GM19328 (cell line): ENCODE measurements at regions not wholly inside any gene's neighbourhood (a gene's known extent, or its start where the extent isn't known, plus 50 kb on each side); places are given as distances from the start of the nearest gene placed in this dataset.
"Not testable (repeated sequence)": the region's sequence is repeated elsewhere in the genome, so short reads cannot be mapped to it uniquely, and the experiment has no call there.

ENCODE experiments used
- ATAC-seq: cut with Tn5 transposase; IDR thresholded peaks from one replicate; pipeline ENCODE4 v1.9.1; 2021; ENCODE audit warnings: mild to moderate bottlenecking, moderate library complexity; ENCODE audit not compliant: unreplicated experiment

DNA sequence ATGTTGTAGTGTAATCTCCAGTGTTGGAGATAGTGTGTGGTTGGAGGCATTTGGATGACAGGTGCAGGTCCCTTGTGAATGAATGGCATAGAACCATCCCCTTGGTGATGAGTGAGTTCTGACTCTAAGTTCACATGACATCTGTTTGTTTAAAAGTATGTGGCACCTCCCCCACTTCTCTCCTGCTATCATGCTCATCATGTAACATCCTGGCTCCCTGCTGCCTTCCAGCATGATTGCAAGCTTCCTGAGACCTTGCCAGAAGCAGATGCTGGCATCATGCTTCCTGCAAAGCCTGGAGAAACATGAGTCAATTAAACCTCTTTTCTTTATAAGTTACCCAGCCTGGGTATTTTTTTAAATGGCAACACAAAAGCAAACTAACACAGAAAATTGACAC, 499.0 kb upstream of the SEMA3D start:
- ATAC-seq: no peak

DNA sequence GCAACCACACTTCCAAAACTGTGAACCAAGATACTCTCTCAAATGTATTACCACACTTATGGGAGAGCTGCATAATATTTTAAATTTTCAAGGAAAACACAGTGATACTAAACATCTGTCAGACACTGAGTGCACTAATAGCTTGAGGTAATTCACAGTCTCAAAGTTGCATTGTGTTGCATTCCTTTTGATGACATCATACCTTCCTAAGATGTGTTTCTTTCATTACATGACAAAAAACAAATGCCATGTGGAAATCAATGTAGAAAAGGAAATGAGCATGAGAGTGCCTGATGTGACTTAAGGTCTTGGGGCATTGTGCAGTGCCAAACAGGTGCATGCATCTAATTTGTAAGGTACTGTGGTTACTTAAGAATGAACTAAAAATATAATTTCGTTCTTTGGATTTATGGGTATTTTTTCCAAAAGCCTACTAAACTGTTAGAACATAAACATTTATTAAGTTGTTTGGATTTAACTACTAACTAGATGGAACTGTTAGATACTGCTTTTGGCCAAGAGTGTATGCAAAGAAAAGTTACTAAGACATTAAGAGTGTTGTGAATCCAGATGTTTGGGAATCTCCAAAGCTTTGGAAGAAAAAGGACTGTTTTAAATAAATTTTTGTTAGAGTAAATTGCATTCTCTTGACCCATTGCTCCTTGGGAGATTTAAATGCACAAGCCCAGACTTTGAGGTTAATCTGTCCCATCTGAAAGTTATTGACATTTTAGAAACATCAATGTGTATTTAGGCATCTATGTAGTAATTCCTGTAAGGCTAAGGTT, 496.2 kb upstream of the SEMA3D start:
- no peak for ATAC-seq

DNA sequence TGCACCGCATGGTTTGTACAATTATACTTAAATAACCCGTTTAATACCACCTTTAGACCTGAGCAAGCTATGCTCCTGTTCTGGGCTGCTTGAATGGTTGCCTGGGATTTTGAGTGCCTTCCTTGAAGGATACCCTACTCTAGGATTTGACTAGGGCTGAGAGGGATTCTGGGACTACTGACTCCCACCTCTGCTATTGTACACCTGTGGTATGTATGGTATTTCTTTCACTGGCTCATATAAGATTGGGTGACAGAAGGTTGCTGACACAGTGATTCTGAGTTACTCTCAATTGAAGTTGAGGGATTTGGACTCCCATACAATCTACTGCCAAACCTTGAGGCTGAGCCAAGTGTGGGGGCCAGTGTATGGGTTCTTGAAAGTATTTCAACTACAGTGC, 494.4 kb upstream of the SEMA3D start:
- no peak for ATAC-seq

DNA sequence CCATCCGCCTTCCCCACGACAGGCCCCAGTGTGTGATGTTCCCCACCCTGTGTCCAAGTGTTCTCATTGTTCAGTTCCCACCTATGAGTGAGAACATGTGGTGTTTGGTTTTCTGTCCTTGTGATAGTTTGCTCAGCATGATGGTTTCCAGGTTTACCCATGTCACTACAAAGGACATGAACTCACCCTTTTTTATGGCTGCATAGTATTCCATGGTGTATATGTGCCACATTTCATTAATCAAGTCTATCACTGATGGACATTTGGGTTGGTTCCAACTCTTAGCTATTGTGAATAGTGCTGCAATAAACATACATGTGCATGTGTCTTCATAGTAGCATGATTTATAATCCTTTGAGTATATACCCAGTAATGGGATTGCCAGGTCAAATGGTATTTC, 488.2 kb upstream of the SEMA3D start:
- ATAC-seq: not testable (repeated sequence)

DNA sequence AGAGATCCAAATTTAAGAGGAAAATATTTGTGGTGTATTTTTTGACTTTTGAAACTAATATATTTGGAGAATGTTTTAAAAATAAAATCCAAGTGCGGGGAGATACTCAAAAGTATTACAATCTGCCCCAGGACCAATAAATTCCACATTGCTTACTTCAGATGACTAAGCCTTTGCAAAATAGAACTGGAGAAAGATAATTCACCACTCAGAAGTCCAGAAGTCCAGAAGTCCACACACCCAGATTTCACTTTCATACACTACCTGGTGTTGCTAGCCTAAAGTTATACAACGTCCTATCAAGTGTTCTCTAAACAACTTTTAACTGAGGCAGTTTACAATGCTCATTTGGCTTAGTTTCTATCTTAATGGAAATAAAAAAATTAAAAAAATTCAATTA, 487.0 kb upstream of the SEMA3D start:
- ATAC-seq: no peak

DNA sequence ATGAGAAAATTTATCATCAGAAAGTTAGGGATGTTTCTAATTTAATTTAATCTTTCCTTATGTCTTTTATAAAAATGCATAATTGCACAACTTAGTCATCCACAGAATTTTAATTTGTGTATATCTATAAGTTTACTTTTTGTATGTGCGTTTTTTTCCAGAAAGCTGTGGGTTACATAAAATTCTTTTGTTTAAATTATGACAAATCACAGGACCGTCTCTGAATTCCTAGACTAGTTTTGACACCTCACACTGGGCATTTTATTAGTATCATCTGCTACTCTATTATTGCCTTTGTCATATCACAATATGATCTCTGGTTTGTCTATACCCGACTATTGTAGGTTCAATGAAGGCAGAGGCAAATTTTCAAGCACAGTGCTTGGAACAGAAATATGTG, 482.4 kb upstream of the SEMA3D start:
- no peak for ATAC-seq

DNA sequence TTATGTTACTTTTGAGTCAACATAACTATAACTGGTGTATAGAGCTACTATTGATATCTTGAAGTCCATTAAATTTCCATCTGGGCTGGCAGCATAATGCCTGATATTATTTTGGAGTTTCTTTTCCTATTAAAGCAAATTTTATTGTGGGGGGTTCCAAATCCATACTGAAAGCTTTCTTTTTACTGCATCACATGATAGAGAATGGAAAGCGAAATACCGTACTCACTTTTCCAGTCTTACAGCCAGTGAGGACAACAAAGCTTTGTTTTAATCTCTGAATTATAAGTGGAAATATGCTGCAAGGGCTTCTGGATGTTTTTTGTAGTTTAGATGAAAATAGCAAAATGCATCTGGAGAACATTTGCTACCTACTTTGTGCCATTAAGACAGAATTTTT, 477.5 kb upstream of the SEMA3D start:
- no peak for ATAC-seq

DNA sequence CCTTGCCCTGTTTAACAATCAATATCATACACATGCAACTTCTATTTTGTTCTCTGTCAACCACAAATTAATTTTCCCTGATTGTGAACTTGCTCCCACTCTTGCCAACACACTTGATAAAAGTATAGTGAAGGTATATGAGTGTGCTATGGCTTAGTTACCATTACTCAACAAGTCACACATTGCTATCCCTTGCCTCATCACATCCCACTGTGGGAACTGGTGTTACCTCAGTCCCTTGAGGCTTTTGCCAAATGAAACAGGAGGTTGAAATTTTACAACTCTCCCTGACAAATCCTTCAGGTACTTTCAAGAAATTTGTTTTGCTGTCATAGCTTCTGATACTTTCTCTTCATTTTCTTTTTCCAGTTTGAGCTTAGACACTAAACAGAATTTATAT, 472.5 kb upstream of the SEMA3D start:
- ATAC-seq: no peak

DNA sequence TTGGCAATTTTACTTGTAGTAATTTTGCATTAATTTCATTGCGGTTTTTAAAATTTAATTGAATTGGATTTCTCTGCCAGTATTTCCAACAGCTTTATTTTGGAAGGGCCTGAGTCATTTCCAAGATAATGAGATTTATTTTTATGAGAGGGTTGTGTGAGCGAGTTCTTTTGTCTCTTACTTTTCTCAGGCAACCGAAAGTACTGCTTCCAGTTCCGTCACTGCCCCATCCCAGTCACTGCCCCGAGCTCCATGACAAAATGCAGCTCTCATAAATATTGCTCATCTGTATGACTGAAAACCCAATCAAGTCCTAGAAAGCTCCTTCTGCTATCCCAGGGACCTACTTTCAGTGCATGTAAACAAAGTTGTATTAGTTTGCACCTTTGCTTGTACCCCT, 468.4 kb upstream of the SEMA3D start:
- no peak for ATAC-seq

DNA sequence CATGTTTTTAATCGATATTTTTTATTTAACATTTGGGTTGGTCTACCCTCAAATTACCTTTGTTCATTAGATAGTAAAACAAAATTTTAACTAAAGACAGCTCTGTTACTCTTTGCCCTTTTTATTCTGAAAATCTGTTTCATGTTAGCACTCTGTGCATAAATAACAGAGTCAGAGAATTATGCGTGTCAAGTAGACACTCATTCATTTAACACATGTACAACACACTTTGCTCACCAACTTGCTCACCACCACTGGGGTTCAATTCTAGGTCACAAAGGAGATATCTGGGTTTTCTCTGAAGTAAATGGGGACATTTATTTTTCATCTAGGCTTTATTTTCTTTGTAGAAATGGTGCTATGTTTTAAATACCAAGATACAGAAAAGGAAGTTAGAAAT, 457.4 kb upstream of the SEMA3D start:
- no peak for ATAC-seq

DNA sequence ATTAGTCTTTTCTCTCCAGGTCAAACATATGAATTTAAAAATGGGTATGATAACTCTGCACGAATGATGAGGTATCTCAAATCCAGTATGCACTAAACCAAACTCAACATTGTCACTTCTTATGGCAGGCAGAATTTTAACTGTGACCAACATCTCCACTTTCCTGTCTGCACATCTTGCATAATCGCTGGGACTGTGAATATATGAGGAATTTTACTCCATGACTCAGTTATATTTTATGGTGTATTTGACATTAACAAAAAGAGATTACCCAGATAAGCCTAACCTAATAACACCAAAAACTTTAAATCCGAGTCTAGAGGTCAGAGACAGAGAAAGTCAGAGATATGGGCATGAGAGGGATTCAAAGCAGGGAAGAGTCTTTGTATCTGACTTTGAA, 454.5 kb upstream of the SEMA3D start:
- no peak for ATAC-seq

DNA sequence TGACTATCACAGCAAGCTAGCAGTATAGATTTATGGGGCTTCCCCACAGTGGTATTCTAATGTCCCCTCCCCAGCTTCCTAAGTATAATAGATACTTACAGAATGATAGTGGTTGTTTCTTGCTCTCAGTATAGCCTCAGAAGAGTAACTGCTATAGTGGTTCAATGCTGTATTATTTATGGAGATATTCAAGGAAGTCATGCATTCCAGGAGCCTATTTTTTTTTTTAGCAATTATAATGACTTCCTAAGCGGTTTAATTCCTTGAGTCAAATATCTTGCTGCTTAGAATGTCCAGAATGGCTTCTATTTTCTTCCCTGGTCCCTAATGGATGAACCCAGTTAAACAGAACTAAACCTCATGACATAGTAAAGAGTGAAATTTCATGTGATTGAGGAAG, 451.5 kb upstream of the SEMA3D start:
- no peak for ATAC-seq

DNA sequence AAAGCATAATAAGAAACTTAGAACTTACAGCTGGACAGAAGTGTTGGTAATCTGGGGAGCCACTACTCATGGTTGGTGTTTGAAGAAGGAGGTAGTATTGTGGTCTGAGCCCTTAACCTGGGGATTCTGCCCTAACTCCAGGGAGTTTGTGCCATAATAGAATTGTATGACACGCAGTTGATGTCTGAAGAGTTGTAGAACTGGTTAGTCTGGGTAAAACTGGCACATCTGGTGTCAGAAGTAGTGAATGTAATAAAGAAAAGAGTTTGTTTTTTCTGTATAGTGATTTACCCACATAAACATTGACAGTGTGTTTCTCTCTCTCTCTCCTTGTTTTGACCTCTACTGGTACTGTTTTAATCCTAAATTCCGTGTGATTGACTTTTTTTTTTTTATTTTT, 448.1 kb upstream of the SEMA3D start:
- ATAC-seq: no peak

DNA sequence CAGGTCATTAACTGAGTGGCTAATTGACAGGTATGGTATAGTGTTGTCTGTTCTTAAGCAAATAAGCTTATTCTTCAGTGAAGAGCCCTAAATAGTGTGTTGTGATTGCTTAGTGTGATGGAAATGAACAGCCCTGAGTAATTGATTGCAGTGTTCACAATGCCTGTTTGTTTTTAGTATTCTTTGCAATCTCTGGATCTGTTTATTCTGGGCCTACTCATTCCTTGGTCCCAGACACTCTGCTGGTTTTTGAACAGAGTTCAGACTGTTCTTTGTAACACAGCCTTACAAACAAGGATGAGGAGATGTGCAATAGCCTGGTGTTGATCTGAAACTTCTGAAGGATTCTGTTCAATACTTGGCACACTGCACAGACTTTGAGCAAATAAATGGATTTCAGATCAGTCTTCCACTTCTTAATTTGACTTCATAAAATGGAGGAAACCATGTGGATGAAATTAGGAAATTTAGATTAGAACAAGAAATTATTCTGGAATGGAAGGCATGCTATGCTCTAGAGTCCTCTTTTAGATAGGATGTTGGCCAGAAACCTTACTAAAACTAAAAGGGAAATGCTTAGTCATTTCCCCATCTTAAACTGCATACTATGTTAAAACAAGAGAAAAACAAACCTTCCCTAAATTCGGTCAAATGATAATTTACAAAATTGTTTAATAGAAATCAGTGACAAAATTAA, 444.2 kb upstream of the SEMA3D start:
- ATAC-seq: no peak

DNA sequence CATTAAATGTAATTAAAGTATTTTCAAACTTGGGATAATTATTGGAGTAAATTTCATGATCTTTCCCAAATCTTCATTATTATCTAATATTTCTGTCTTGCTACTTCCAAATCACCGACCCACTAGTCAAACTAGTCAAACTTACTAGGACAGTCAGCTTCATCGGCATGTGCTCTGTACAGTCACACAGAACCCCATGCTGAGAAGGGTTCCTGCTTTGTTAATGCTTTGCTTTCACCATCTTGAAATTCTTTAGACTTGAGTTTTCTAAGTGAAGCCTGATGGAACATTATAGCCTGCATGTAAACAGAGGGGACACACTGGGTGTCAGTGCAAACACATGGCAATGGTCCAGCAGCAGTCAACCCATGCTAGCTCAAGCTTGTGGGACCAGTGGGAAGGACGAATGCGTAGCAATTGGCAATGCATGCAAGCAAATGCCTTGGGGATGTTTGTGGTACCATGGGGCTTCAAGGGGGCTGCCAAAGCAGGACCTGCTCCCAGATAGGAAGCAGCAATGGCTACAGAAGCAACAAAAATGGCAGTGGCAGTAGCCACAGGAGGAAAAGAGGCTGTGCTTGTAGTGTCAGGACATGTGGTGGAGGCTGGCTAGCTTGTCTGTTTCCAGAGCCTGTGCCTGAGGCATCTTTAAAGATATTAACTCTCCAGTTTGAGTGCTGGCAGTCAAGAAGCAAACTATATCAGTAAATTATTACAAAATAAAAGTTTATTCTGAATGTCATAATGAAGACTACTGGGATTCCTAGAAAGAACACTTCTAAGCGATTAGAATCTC, 441.1 kb upstream of the SEMA3D start:
- no peak for ATAC-seq

DNA sequence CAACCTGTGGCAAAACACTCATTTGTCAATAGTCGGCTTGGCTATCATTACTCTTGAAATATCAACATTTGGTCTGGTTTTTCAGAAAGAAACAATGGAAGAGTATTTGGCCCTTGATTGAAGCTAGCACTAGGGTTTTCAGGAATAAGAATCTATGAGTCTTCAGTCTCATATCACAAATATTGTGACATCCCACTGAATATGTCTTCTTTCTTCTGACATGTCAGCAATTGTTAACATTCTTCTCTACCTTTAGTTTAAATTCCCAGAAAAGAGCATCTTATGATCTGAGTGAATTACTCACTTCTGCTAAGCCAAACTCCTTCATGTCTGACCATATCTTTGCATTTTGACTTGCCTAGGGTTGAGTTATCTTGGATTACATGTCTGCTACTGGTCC, 435.2 kb upstream of the SEMA3D start:
- ATAC-seq: no peak

DNA sequence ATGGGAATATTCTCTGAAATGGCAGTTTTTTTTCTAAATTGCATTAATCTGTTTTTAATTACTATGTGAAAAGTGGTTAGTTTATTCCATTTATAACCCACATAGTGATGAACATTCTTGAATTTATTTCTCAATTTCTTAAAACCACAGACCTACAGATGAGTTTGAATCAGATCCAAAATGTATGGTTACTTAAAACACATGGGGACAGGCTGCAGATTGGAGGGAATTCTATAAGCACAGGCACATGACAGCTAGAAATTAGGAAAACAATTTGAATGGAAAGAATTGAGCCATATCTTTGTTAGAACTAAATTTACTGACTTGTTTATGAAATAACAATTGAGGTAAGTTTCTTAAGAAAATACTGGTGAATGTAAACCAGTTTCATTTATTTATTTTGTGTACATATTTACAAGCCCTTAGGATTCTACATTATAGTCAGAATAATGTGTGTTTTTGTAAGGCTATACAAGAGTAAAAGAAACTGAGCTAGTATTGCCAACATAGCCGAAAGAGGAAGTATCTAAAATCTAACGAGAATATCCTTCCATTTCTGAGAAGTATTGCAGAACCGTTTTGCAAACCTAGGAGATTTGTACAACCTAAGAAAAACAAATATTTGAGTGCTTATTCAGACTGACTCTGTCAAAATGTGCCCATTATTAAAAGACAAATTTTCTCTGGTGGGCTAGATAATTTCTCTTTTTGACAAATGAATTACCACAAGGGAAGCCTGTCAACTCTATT, 434.3 kb upstream of the SEMA3D start:
- ATAC-seq: no peak

DNA sequence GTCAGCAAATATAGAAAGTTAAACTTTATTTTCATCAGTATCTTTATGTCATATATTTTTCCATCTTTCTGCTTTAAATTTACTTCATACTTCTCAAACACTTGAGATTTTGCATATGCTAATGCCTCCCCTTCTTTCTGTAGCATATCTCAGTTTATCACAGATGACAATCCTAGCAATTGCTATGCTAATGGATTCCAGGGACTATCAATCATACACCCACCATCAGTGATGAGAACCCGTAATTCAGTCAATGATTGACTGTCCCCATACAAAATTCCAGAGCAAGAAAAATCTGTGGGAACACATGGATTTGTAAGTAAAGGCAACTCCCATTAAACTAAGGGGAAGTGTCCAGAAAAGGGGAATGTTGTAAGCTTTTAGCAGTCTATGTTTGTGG, 432.4 kb upstream of the SEMA3D start:
- ATAC-seq: no peak

DNA sequence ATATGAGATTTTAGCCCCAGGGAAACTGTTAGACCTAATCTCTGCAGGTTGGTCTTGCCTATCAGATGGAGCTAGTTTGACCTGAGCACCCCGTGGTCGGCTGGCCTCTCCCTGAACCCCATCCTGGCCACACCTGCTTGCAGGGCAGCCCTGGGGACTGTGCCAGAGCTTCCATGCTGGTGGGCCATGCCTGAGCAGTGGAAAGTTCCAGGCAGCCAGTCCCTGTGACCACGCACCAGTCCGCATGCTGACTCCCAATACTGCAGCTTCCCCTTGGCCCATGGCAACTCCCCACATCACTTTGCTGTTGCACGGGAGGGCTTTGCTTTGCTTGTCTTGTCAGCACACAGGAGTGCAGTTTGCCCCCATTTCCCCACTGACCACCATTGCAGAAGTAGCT, 427.8 kb upstream of the SEMA3D start:
- ATAC-seq: no peak

DNA sequence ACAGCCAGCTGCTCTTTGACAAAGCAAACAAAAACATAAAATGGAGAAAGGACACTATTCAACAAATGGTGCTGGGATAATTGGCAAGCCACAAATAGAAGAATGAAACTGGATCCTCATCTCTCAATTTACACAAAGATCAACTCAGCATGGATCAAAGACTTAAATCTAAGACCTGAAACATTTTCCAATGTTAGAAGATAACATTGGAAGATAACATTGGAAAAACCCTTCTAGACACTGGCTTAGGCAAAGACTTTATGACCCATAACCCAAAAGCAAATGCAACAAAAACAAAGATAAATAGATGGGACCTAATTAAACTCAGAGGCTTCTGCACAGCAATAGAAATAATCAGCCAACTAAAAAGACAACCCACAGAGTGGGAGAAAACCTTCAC, 425.7 kb upstream of the SEMA3D start:
- ATAC-seq: no peak

DNA sequence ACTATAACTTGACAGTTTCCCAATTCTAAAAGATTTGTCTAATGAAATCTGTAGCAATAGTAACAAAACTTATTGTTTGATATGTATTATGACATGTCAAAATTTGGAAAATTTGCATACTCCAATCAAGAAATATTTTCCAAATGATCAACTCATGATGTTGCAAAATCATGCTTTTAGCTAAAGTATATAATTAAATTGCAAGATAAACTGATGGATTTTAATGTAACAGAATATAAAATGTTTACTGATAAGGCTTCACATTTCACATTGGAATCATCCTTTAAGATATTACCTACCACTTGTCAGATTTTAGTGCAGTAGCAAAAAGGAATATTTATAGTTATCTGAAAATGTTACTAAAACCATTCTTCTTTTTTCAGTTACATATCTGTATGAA, 421.9 kb upstream of the SEMA3D start:
- ATAC-seq: no peak
